ENCODE measurements at regions not wholly inside any gene's neighbourhood (a gene's known extent, or its start where the extent isn't known, plus 50 kb on each side); places are given as distances from the start of the nearest gene placed in this dataset.

- H3K4me1 ChIP-seq (ENCODE audit: control insufficient read depth in 4 of 4, insufficient read depth in 4 of 4, low read length in 3 of 4) = peaks cover 0 to 3% (median 0%) of the 10 kb centered on the region in 4 donors
- 98% methylated on average over 1 of the region's 1 CpG for WGBS
- H3K9me3 ChIP-seq (ENCODE audit: control insufficient read depth in 4 of 4, low read length in 3 of 4) = peaks cover 0 to 6% (median 5%) of the 10 kb centered on the region in 4 donors
- H3K36me3 ChIP-seq (ENCODE audit: control insufficient read depth in 4 of 4, insufficient read depth in 3 of 4, low read depth in 1 of 4, low read length in 3 of 4) = no peaks in the 10 kb centered on the region
- no peak overlapping the region for H3K9ac ChIP-seq (ENCODE audit: low read depth in 1 of 2, low read length in 2 of 2)
- H3K4me3 ChIP-seq (ENCODE audit: low read depth in 1 of 3, low read length in 3 of 3) = no peak overlapping the region
- TF ChIP-seq ATF3 (IDR thresholded peaks at IDR 0.05) (no peak), GABPA (IDR thresholded peaks at IDR 0.05 in 1 of 2, conservative IDR thresholded peaks at IDR 0.05 in 1 of 2) (no peak), REST (IDR thresholded peaks at IDR 0.05) (no peak), JUND (IDR thresholded peaks at IDR 0.05) (no peak), ZBTB33 (IDR thresholded peaks at IDR 0.05) (no peak), CTCF (IDR thresholded peaks at IDR 0.05; ENCODE audit: low read depth, low read length, missing input control) (no peak), FOXA2 (IDR thresholded peaks at IDR 0.05) (no peak), HNF4G (IDR thresholded peaks at IDR 0.05) (no peak), RXRA (IDR thresholded peaks at IDR 0.05) (no peak), YY1 (IDR thresholded peaks at IDR 0.05) (no peak), SP1 (IDR thresholded peaks at IDR 0.05) (no peak), NR2F2 (IDR thresholded peaks at IDR 0.05) (no peak), MAX (IDR thresholded peaks at IDR 0.05) (no peak), EGR1 (IDR thresholded peaks at IDR 0.05; ENCODE audit: low read depth in 2 of 2) (no peak), HNF4A (conservative IDR thresholded peaks at IDR 0.05) (no peak), RAD21 (IDR thresholded peaks at IDR 0.05) (no peak), FOXA1 (IDR thresholded peaks at IDR 0.05) (no peak), TAF1 (conservative IDR thresholded peaks at IDR 0.05) (no peak)
- no peak for DNase-seq (ENCODE audit: low spot score)
- no peaks in the 10 kb centered on the region for H3K27me3 ChIP-seq (ENCODE audit: control insufficient read depth in 4 of 4, insufficient read depth in 4 of 4, low read length in 3 of 4)
- H3K27ac ChIP-seq (ENCODE audit: low read depth in 1 of 2, low read length in 2 of 2) = no peak overlapping the region
Observed at GRCh38 chr15:91635641-91636040, 217.9 kb upstream of the SLCO3A1 start.
